GM12878 (cell line): ENCODE measurements at regions not wholly inside any gene's neighbourhood (a gene's known extent, or its start where the extent isn't known, plus 50 kb on each side); places are given as distances from the start of the nearest gene placed in this dataset.
A peak's percentile ranks its signal among the peaks of the same experiment; 100 is the strongest.

Experiments
- ATAC-seq: fragments of 200-7000 bp; cut with Tn5 transposase; 3 replicates; pipeline ENCODE4 v1.9.1; 2020; ENCODE audit warnings: mild to moderate bottlenecking, moderate library complexity
- BruUV-seq: library from RNA; stranded (reverse); fragments of 400-500 nt; replicated peaks from 2 replicates; lab custom pipeline; 2021; lab: Mats Ljungman, UMichigan
- CTCF ChIA-PET: fragments of 300-600 bp; sonication (Branson Sonifier 250); formaldehyde crosslinking; extraction: SDS; loops from one replicate; lab custom pipeline; 2021; ENCODE audit warnings: inconsistent platforms; lab: Yijun Ruan, JAX
- POLR2A ChIA-PET: fragments of 350-600 bp; formaldehyde crosslinking; extraction: SDS; loops from one replicate; lab custom pipeline; 2021; ENCODE audit warnings: inconsistent platforms; lab: Charles Lee
- RAD21 ChIA-PET: fragments of 300-600 bp; sonication (Branson Sonifier 250); formaldehyde crosslinking; loops from one replicate; lab custom pipeline; 2023; ENCODE audit warnings: antibody characterized with exemption; ENCODE audit not compliant: unreplicated experiment; lab: Charles Lee
- SMC1A ChIA-PET: fragments of 300-600 bp; sonication (Branson Sonifier 250); formaldehyde crosslinking; loops from one replicate; lab custom pipeline; 2023; ENCODE audit not compliant: unreplicated experiment, uncharacterized antibody; lab: Charles Lee
- DNase-seq: peaks from one replicate; pipeline ENCODE4 v3.0.0-alpha.2; 2011; ENCODE audit warnings: low read depth, low spot score
- FAIRE-seq: peaks from 3 replicates; lab custom pipeline; 2011; peaks lifted over from hg19 to GRCh38; lab: Jason Lieb, UNC
- H2AFZ ChIP-seq: 2 replicates; pipeline ENCODE4 v1.6.0; 2011; ENCODE audit warnings: low read depth, low read length, control low read depth; ENCODE audit not compliant: control insufficient read depth
- H3K27ac ChIP-seq: 2 replicates; pipeline ENCODE4 v1.5.1; 2011; ENCODE audit warnings: control low read depth; ENCODE audit not compliant: control insufficient read depth, insufficient read depth
- H3K27me3 ChIP-seq, 2 experiments: replicated peaks in 1 of 2; 2 replicates each; pipeline versions ENCODE4 v1.6.0 to v1.6.1; 2011; ENCODE audit warnings: low read length in 1 of 2; ENCODE audit not compliant: control insufficient read depth in 2 of 2, insufficient read depth in 2 of 2
- H3K36me3 ChIP-seq, 2 experiments: 2 replicates each; pipeline ENCODE4 v1.5.1; 2011; ENCODE audit warnings: low read length in 1 of 2; ENCODE audit not compliant: control insufficient read depth in 2 of 2, insufficient read depth in 2 of 2
- H3K4me1 ChIP-seq: 2 replicates; pipeline ENCODE4 v1.6.1; 2011; ENCODE audit warnings: mild to moderate bottlenecking, low read length, moderate library complexity, mixed read lengths; ENCODE audit not compliant: control insufficient read depth, insufficient read depth
- H3K4me2 ChIP-seq: 2 replicates; pipeline ENCODE4 v1.6.0; 2011; ENCODE audit warnings: control low read depth; ENCODE audit not compliant: control insufficient read depth, insufficient read depth
- H3K4me3 ChIP-seq: fragments of 200-600 bp; sonication (generic); 2 replicates; pipeline ENCODE4 v1.5.1; 2016
- H3K79me2 ChIP-seq: 2 replicates; pipeline ENCODE4 v1.6.0; 2011; ENCODE audit warnings: low read length; ENCODE audit not compliant: control insufficient read depth, insufficient read depth
- H3K9ac ChIP-seq: 2 replicates; pipeline ENCODE4 v1.8.0; 2011; ENCODE audit warnings: low read length, control low read depth, mixed read lengths; ENCODE audit not compliant: control insufficient read depth, insufficient read depth
- H3K9me3 ChIP-seq: replicated peaks from 3 replicates; pipeline ENCODE4 v1.5.1; 2011; ENCODE audit warnings: mild to moderate bottlenecking, low read length; ENCODE audit not compliant: control insufficient read depth, insufficient read depth
- H4K20me1 ChIP-seq: 2 replicates; pipeline ENCODE4 v1.6.0; 2011; ENCODE audit not compliant: control insufficient read depth, insufficient read depth
- WRNIP1 ChIP-seq: IDR thresholded peaks from 2 replicates; pipeline ENCODE4 v1.6.1; 2011; ENCODE audit warnings: low read depth, low read length, improper control_type of control experiment, borderline replicate concordance
- WGBS: methylation state at CpG from one replicate; pipeline ENCODE4 v1.1.6; 2016; ENCODE audit warnings: low lambda C conversion rate; ENCODE audit not compliant: insufficient replicate concordance, insufficient coverage; ENCODE audit errors: missing lambda C conversion rate; 5-methylcytosine and 5-hydroxymethylcytosine counted together
- in situ Hi-C: fragments of 300-500 bp; cut with MboI; formaldehyde crosslinking; loops from 9 replicates; pipeline ENCODE4 v1.14.3; 2018; ENCODE audit warnings: mixed read lengths
- intact Hi-C: fragments of 100-400 bp; cut with micrococcal nuclease; formaldehyde crosslinking; loops from one replicate; pipeline ENCODE4 v1.14.2; 2022; ENCODE audit not compliant: unreplicated experiment
- TF ChIP-seq, protein P1 (sequence below): fragments of 450-650 bp; IDR thresholded peaks from 2 replicates; pipeline ENCODE4 v1.6.1; 2016; ENCODE audit warnings: mild to moderate bottlenecking
- TF ChIP-seq, protein P2 (sequence below): fragments of 450-650 bp; conservative IDR thresholded peaks from 2 replicates; pipeline ENCODE4 v1.6.1; 2017; ENCODE audit warnings: mild to moderate bottlenecking, moderate library complexity

DNA sequence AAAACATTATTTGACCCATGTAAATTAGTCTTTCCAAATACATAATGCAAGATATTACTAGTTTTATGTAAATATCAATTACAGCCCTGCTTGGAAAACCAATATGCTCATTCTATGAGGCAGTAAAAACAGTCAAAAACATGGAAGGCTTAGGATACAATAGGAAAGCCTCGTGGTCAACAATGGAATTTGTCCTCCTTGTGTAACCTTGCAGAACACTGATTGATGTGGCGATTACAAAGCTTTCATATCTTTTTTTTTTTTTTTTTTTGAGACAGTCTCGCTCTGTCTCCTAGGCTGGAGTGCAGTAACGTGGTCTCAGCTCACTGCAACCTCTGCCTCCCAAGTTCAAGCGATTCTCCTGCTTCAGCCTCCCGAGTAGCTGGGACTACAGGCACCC is 157.3 kb upstream of the BET1 start:
- WGBS: 62% methylated on average over 5 of the region's 6 CpGs
- Histone ChIP-seq H3K4me2 (peak overlapping the region; percentile 66), H3K9me3 (peaks cover 3% of the 10 kb centered on the region; the same call in 1 of the 3 replicates), H3K27me3 (no peaks in the 10 kb centered on the region), H3K4me3 (no peak overlapping the region), H3K27ac (peak overlapping the region; percentile 37), H4K20me1 (no peaks in the 10 kb centered on the region), H3K79me2 (no peaks in the 10 kb centered on the region), H3K4me1 (peaks cover 6% of the 10 kb centered on the region), H3K9ac (no peak overlapping the region), H3K36me3 (no peaks in the 10 kb centered on the region), H2AFZ (no peak overlapping the region; the same call in none of the 2 replicates)
- ChIA-PET RAD21 (interaction anchor here (0.7 to 2.9 kb wide), 7 partner anchors 8 to 497 kb away, joined by 3 to 18 read pairs (median 7); no protein-coding TSS in a partner anchor), SMC1A (interaction anchor here (0.7 to 3.5 kb wide), 21 partner anchors 9 to 259 kb away, joined by 3 to 49 read pairs (median 4); no protein-coding TSS in a partner anchor), POLR2A (interaction anchor here (0.6 to 2.9 kb wide), 7 partner anchors 9 to 139 kb away, joined by 3 to 30 read pairs (median 4); no protein-coding TSS in a partner anchor), CTCF (interaction anchor here (0.7 to 2.8 kb wide), 10 partner anchors 9 to 258 kb away, joined by 3 to 23 read pairs (median 4); no protein-coding TSS in a partner anchor)
- FAIRE-seq (no peak), ATAC-seq (peak; percentile 11; the same call in 2 of the 3 replicates), DNase-seq (no peak)
- in situ Hi-C loops: no loop called here
- no TSS peak for BruUV-seq
- TF ChIP-seq, protein P1, sequence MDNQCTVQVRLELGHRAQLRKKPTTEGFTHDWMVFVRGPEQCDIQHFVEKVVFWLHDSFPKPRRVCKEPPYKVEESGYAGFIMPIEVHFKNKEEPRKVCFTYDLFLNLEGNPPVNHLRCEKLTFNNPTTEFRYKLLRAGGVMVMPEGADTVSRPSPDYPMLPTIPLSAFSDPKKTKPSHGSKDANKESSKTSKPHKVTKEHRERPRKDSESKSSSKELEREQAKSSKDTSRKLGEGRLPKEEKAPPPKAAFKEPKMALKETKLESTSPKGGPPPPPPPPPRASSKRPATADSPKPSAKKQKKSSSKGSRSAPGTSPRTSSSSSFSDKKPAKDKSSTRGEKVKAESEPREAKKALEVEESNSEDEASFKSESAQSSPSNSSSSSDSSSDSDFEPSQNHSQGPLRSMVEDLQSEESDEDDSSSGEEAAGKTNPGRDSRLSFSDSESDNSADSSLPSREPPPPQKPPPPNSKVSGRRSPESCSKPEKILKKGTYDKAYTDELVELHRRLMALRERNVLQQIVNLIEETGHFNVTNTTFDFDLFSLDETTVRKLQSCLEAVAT: 0 out of 2 replicates have a peak, but pooled peaks have one; percentile 23
- no peak for TF ChIP-seq WRNIP1
- TF ChIP-seq, protein P2, sequence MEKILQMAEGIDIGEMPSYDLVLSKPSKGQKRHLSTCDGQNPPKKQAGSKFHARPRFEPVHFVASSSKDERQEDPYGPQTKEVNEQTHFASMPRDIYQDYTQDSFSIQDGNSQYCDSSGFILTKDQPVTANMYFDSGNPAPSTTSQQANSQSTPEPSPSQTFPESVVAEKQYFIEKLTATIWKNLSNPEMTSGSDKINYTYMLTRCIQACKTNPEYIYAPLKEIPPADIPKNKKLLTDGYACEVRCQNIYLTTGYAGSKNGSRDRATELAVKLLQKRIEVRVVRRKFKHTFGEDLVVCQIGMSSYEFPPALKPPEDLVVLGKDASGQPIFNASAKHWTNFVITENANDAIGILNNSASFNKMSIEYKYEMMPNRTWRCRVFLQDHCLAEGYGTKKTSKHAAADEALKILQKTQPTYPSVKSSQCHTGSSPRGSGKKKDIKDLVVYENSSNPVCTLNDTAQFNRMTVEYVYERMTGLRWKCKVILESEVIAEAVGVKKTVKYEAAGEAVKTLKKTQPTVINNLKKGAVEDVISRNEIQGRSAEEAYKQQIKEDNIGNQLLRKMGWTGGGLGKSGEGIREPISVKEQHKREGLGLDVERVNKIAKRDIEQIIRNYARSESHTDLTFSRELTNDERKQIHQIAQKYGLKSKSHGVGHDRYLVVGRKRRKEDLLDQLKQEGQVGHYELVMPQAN: no peak
- intact Hi-C loops: loop anchor here (5.0 kb wide), 1 partner anchor 109 kb away; no protein-coding TSS in a partner anchor
